Suppressor macrophage treated with lipopolysaccharide for 1 hour (primary cell): ENCODE measurements at regions not wholly inside any gene's neighbourhood (a gene's known extent, or its start where the extent isn't known, plus 50 kb on each side); places are given as distances from the start of the nearest gene placed in this dataset.
"Not testable (repeated sequence)": the region's sequence is repeated elsewhere in the genome, so short reads cannot be mapped to it uniquely, and the experiment has no call there.

Experiments used
- DNase-seq, 3 donors: peaks; one replicate each; pipeline ENCODE4 v3.0.0-alpha.2; 2020 to 2022

- no peak for DNase-seq
These were observed 68.2 kb upstream of the SSTR4 start for GRCh38 chr20:22966787-22967464.

- DNase-seq: not testable (repeated sequence)
These were observed 67.4 kb upstream of the SSTR4 start for GRCh38 chr20:22967706-22968105.

- DNase-seq: not testable (repeated sequence)
These were observed 66.1 kb upstream of the SSTR4 start for GRCh38 chr20:22969031-22969430.

- DNase-seq: not testable (repeated sequence)
These were observed 64.0 kb upstream of the SSTR4 start for GRCh38 chr20:22971077-22971476.

GRCh38 chr20:22974354-22974753 is 60.8 kb upstream of the SSTR4 start:
- peak; percentile 48 to 60 (median 56) for DNase-seq

GRCh38 chr20:22977047-22977785 is 57.9 kb upstream of the SSTR4 start:
- DNase-seq: no peak

- DNase-seq: no peak
These were observed 51.1 kb upstream of the SSTR4 start for GRCh38 chr20:22984008-22984407.

- DNase-seq: peak; percentile 66 to 67 (median 66)
These were observed 50.5 kb upstream of the SSTR4 start for GRCh38 chr20:22984606-22985005.

- no peak for DNase-seq
These were observed 49.8 kb upstream of the SSTR4 start for GRCh38 chr20:22985239-22985778.
